ENCODE measurements at regions not wholly inside any gene's neighbourhood (a gene's known extent, or its start where the extent isn't known, plus 50 kb on each side); places are given as distances from the start of the nearest gene placed in this dataset.

DNA sequence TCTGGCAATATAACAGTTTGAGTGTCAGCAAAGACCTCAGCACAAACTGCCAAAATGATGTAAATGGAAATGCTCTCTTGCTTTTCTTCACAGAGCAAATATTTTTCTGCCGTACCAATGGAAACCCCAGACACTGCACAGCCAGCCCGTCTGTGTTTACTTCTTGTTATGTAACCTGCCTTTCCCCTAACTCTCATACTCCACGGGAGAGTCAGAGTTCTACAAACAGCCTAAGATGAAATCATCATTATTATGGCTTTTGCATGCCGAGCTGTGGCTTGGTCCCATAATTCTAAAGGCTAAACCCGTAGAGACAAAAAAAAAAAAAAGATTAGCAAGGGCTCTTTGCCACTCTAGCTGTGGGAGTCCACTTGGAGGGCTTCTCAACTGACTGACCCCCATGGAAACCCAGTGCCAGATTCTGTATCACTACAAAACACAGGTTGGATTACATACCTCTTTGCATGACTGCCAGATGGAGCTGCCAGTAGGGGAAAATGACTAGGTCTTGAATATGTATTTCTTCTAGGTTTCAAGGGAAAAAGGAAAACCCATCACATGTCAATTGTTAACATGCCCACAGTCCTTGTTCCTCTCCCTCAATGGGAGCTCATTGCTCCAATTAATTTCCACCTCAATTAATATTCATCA is 197.2 kb upstream of the CNKSR2 start:
- Mint-ChIP-seq H3K27me3 (ENCODE audit: insufficient read depth, low read depth) (no peaks in the 10 kb centered on the region), H3K4me1 (peaks cover 3% of the 10 kb centered on the region), H3K27ac (no peak overlapping the region), H3K36me3 (no peaks in the 10 kb centered on the region), H3K9me3 (no peaks in the 10 kb centered on the region), H3K4me3 (no peak overlapping the region)
- no peak overlapping the region for H3K4me3 ChIP-seq
- peaks cover 8% of the 10 kb centered on the region for H3F3A ChIP-seq (ENCODE audit: low read depth)
- H3K36me3 ChIP-seq: no peaks in the 10 kb centered on the region
- no peak for TF ChIP-seq EZH2phosphoT487 (IDR thresholded peaks at IDR 0.05)
- TF ChIP-seq, protein P1, sequence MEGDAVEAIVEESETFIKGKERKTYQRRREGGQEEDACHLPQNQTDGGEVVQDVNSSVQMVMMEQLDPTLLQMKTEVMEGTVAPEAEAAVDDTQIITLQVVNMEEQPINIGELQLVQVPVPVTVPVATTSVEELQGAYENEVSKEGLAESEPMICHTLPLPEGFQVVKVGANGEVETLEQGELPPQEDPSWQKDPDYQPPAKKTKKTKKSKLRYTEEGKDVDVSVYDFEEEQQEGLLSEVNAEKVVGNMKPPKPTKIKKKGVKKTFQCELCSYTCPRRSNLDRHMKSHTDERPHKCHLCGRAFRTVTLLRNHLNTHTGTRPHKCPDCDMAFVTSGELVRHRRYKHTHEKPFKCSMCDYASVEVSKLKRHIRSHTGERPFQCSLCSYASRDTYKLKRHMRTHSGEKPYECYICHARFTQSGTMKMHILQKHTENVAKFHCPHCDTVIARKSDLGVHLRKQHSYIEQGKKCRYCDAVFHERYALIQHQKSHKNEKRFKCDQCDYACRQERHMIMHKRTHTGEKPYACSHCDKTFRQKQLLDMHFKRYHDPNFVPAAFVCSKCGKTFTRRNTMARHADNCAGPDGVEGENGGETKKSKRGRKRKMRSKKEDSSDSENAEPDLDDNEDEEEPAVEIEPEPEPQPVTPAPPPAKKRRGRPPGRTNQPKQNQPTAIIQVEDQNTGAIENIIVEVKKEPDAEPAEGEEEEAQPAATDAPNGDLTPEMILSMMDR (IDR thresholded peaks at IDR 0.05): no peak
- H4K20me1 ChIP-seq (ENCODE audit: low read depth): no peaks in the 10 kb centered on the region
- no peaks in the 10 kb centered on the region for H3K4me1 ChIP-seq
- no peak overlapping the region for H2AFZ ChIP-seq (replicated peaks)
- no peak for DNase-seq (ENCODE audit: low spot score)
- no peak overlapping the region for H3K9ac ChIP-seq
- H3K4me2 ChIP-seq: no peak overlapping the region
- no peak overlapping the region for H3K27ac ChIP-seq
- no peaks in the 10 kb centered on the region for H3K27me3 ChIP-seq
- no peaks in the 10 kb centered on the region for H3K79me2 ChIP-seq (ENCODE audit: low read depth)
- peaks cover 6% of the 10 kb centered on the region for H3K9me3 ChIP-seq (ENCODE audit: low read depth)

DNA sequence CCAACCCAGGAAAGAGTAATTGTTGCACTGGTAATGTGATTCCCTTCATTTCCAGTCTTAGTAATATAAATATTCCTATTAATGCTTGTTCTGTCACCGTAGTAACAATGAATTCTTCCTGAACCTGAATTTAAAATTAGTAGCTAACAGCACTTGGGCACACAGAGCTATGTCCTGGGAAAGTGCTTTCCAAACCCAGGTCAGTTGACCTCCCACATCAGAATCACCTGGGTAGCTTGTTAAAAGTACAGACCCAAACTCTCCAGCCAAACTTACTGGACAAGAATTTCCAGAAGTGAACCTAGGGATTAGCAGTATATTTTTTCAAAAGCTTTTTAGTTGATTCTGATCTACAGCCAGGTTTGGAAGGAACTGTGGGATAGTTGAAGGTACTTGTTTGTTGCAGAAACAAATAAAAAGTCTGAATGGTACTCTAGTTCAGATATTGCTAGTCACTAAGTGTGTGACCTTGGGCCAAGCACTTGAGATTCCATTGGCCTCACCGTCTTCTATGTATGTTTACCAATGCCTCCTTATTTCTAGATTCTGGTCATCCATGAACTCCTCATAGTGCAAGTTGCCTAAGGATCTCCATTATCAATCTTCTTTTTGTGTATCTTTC is 192.9 kb upstream of the CNKSR2 start:
- TF ChIP-seq, protein P1 (IDR thresholded peaks at IDR 0.05): no peak
- TF ChIP-seq EZH2 (IDR thresholded peaks at IDR 0.05) (no peak), EZH2phosphoT487 (IDR thresholded peaks at IDR 0.05) (no peak)
- Histone ChIP-seq H3K9me3 (ENCODE audit: low read depth) (peaks cover 6% of the 10 kb centered on the region), H3F3A (ENCODE audit: low read depth) (peaks cover 8% of the 10 kb centered on the region), H3K27me3 (no peaks in the 10 kb centered on the region), H3K9ac (no peak overlapping the region), H3K4me2 (no peak overlapping the region), H3K4me3 (no peak overlapping the region), H3K27ac (no peak overlapping the region), H4K20me1 (ENCODE audit: low read depth) (no peaks in the 10 kb centered on the region), H3K36me3 (no peaks in the 10 kb centered on the region), H3K79me2 (ENCODE audit: low read depth) (no peaks in the 10 kb centered on the region), H3K4me1 (no peaks in the 10 kb centered on the region), H2AFZ (replicated peaks) (no peak overlapping the region)
- peaks cover 3% of the 10 kb centered on the region for H3K4me1 Mint-ChIP-seq
- no peaks in the 10 kb centered on the region for H3K36me3 Mint-ChIP-seq
- DNase-seq (ENCODE audit: low spot score): no peak
- no peak overlapping the region for H3K27ac Mint-ChIP-seq
- H3K9me3 Mint-ChIP-seq: no peaks in the 10 kb centered on the region
- H3K4me3 Mint-ChIP-seq: no peak overlapping the region
- no peaks in the 10 kb centered on the region for H3K27me3 Mint-ChIP-seq (ENCODE audit: insufficient read depth, low read depth)

DNA sequence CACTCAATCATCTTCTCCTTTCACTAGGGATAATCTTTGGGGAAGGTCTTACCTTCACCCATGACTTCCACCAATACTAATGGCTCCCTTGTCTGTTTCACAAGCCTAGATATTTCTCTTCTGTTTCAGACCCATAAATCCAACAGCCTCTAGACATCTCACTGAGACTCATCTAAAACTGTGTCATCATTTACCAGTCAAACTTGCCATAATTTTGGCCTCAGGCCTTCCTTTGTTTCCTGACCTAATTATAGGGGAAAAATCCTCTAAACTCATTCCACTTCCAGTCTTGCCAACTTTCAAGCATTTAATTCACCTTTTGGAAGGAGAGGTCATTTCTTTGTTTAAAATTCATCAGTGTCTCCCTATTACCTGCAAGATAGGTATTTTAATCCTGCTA is 181.0 kb upstream of the CNKSR2 start:
- Histone ChIP-seq H3K4me2 (no peak overlapping the region), H3K9me3 (ENCODE audit: low read depth) (peaks cover 10% of the 10 kb centered on the region), H3K4me3 (no peak overlapping the region), H2AFZ (replicated peaks) (no peak overlapping the region), H3K4me1 (no peaks in the 10 kb centered on the region), H3K79me2 (ENCODE audit: low read depth) (no peaks in the 10 kb centered on the region), H4K20me1 (ENCODE audit: low read depth) (no peaks in the 10 kb centered on the region), H3K36me3 (no peaks in the 10 kb centered on the region), H3K9ac (no peak overlapping the region), H3K27ac (no peak overlapping the region), H3K27me3 (no peaks in the 10 kb centered on the region), H3F3A (ENCODE audit: low read depth) (no peaks in the 10 kb centered on the region)
- H3K36me3 Mint-ChIP-seq: no peaks in the 10 kb centered on the region
- no peak overlapping the region for H3K4me3 Mint-ChIP-seq
- no peak overlapping the region for H3K27ac Mint-ChIP-seq
- H3K4me1 Mint-ChIP-seq: no peaks in the 10 kb centered on the region
- H3K27me3 Mint-ChIP-seq (ENCODE audit: insufficient read depth, low read depth): no peaks in the 10 kb centered on the region
- no peak for TF ChIP-seq EZH2 (IDR thresholded peaks at IDR 0.05)
- TF ChIP-seq EZH2phosphoT487 (IDR thresholded peaks at IDR 0.05): no peak
- TF ChIP-seq, protein P1 (IDR thresholded peaks at IDR 0.05): no peak
- no peak for DNase-seq (ENCODE audit: low spot score)
- peaks cover 3% of the 10 kb centered on the region for H3K9me3 Mint-ChIP-seq
